Fibroblast of skin of abdomen (primary cell): ENCODE measurements at regions not wholly inside any gene's neighbourhood (a gene's known extent, or its start where the extent isn't known, plus 50 kb on each side); places are given as distances from the start of the nearest gene placed in this dataset.

Experiments used
- DNase-seq: peaks from one replicate; pipeline ENCODE4 v3.0.0-alpha.2; 2013

- peak; percentile 11 for DNase-seq
Observed at GRCh38 chr15:61524545-61524944, 295.4 kb upstream of the RORA start.

GRCh38 chr15:61524086-61524485 lies 295.0 kb upstream of the RORA start:
- no peak for DNase-seq

GRCh38 chr15:61522411-61522810 lies 293.3 kb upstream of the RORA start:
- no peak for DNase-seq

- DNase-seq, result peak; percentile 93
Observed at GRCh38 chr15:61521953-61522352, 292.9 kb upstream of the RORA start.

GRCh38 chr15:61519296-61519695 lies 290.2 kb upstream of the RORA start:
- DNase-seq, result no peak

GRCh38 chr15:61518191-61518950 lies 289.3 kb upstream of the RORA start:
- peak; percentile 69 for DNase-seq

- peak; percentile 66 for DNase-seq
Observed at GRCh38 chr15:61517776-61518175, 288.7 kb upstream of the RORA start.

GRCh38 chr15:61517335-61517734 lies 288.2 kb upstream of the RORA start:
- DNase-seq, result no peak

- no peak for DNase-seq
Observed at GRCh38 chr15:61511756-61512155, 282.7 kb upstream of the RORA start.

- no peak for DNase-seq
Observed at GRCh38 chr15:61511089-61511488, 282.0 kb upstream of the RORA start.

GRCh38 chr15:61509327-61509840 lies 280.3 kb upstream of the RORA start:
- no peak for DNase-seq

GRCh38 chr15:61503383-61503969 lies 274.4 kb upstream of the RORA start:
- no peak for DNase-seq

GRCh38 chr15:61501815-61502389 lies 272.8 kb upstream of the RORA start:
- DNase-seq, result no peak

GRCh38 chr15:61500951-61501620 lies 272.0 kb upstream of the RORA start:
- no peak for DNase-seq

GRCh38 chr15:61500523-61500922 lies 271.4 kb upstream of the RORA start:
- DNase-seq, result no peak

- no peak for DNase-seq
Observed at GRCh38 chr15:61499376-61499775, 270.3 kb upstream of the RORA start.

GRCh38 chr15:61489571-61489970 lies 260.5 kb upstream of the RORA start:
- no peak for DNase-seq

- no peak for DNase-seq
Observed at GRCh38 chr15:61483599-61483998, 254.5 kb upstream of the RORA start.

GRCh38 chr15:61481886-61482285 lies 252.8 kb upstream of the RORA start:
- DNase-seq, result no peak

GRCh38 chr15:61480863-61481262 lies 251.8 kb upstream of the RORA start:
- no peak for DNase-seq

- DNase-seq, result no peak
Observed at GRCh38 chr15:61480295-61480694, 251.2 kb upstream of the RORA start.

GRCh38 chr15:61479613-61480012 lies 250.5 kb upstream of the RORA start:
- DNase-seq, result peak; percentile 38

GRCh38 chr15:61476741-61477140 lies 247.6 kb upstream of the RORA start:
- DNase-seq, result no peak
